Esophagus muscularis mucosa (tissue), 3 donors: ENCODE measurements at regions not wholly inside any gene's neighbourhood (a gene's known extent, or its start where the extent isn't known, plus 50 kb on each side); places are given as distances from the start of the nearest gene placed in this dataset.

ENCODE experiments used
- POLR2A ChIP-seq: fragments of 450-650 bp; IDR thresholded peaks from one replicate; pipeline ENCODE4 v1.6.1; 2017; ENCODE audit warnings: antibody characterized with exemption, moderate library complexity, mild to moderate bottlenecking, low read depth
- POLR2AphosphoS5 ChIP-seq, 2 donors: sonication (generic); formaldehyde crosslinking; IDR thresholded peaks; one replicate each; pipeline ENCODE4 v1.6.1; 2017; ENCODE audit warnings: antibody characterized with exemption in 2 of 2
- TF ChIP-seq, protein P1 (sequence below), 3 experiments: fragments of 200-600 bp in 2 of 3; fragments of 450-650 bp in 1 of 3; sonication (generic) in 2 of 3; IDR thresholded peaks; one replicate each; pipeline ENCODE4 v1.5.1; 2017 to 2019; ENCODE audit warnings: antibody characterized with exemption in 3 of 3, mild to moderate bottlenecking in 2 of 3, moderate library complexity in 1 of 3

GRCh38 chr1:195791796-195792195 is 816.4 kb downstream of the KCNT2 start:
- TF ChIP-seq, protein P1, sequence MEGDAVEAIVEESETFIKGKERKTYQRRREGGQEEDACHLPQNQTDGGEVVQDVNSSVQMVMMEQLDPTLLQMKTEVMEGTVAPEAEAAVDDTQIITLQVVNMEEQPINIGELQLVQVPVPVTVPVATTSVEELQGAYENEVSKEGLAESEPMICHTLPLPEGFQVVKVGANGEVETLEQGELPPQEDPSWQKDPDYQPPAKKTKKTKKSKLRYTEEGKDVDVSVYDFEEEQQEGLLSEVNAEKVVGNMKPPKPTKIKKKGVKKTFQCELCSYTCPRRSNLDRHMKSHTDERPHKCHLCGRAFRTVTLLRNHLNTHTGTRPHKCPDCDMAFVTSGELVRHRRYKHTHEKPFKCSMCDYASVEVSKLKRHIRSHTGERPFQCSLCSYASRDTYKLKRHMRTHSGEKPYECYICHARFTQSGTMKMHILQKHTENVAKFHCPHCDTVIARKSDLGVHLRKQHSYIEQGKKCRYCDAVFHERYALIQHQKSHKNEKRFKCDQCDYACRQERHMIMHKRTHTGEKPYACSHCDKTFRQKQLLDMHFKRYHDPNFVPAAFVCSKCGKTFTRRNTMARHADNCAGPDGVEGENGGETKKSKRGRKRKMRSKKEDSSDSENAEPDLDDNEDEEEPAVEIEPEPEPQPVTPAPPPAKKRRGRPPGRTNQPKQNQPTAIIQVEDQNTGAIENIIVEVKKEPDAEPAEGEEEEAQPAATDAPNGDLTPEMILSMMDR (IDR thresholded peaks at IDR 0.05): no peak
- no peak for TF ChIP-seq POLR2A
- no peak for TF ChIP-seq POLR2AphosphoS5 (IDR thresholded peaks at IDR 0.05)
